Keratinocyte (primary cell): ENCODE measurements at regions not wholly inside any gene's neighbourhood (a gene's known extent, or its start where the extent isn't known, plus 50 kb on each side); places are given as distances from the start of the nearest gene placed in this dataset.

Experiments used
- DNase-seq: peaks from one replicate; pipeline ENCODE4 v3.0.0-alpha.2; 2011; ENCODE audit warnings: low read depth, missing footprints, low spot score
- FAIRE-seq: peaks from 2 replicates; lab custom pipeline; 2011; peaks lifted over from hg19 to GRCh38; lab: Jason Lieb, UNC
- H2AFZ ChIP-seq: 2 replicates; pipeline ENCODE4 v1.6.0; 2012; ENCODE audit warnings: low read length, control low read depth, inconsistent platforms; ENCODE audit not compliant: control insufficient read depth
- H3K27ac ChIP-seq: 2 replicates; pipeline ENCODE4 v1.5.1; 2011; ENCODE audit warnings: low read length; ENCODE audit not compliant: control insufficient read depth, insufficient read depth
- H3K27me3 ChIP-seq: 3 replicates; pipeline ENCODE4 v1.6.0; 2011; ENCODE audit warnings: low read length; ENCODE audit not compliant: control insufficient read depth, insufficient read depth; ENCODE audit errors: extremely low read depth
- H3K36me3 ChIP-seq, 2 experiments: 2 replicates in 1 of 2; 3 replicates in 1 of 2; pipeline ENCODE4 v1.5.1; 2011; ENCODE audit warnings: low read length in 2 of 2, mild to moderate bottlenecking in 1 of 2; ENCODE audit not compliant: control insufficient read depth in 2 of 2, insufficient read depth in 2 of 2; ENCODE audit errors: extremely low read depth in 1 of 2
- H3K4me1 ChIP-seq: 3 replicates; pipeline ENCODE4 v1.5.1; 2011; ENCODE audit warnings: low read length; ENCODE audit not compliant: control insufficient read depth, insufficient read depth; ENCODE audit errors: extremely low read depth
- H3K4me2 ChIP-seq: 3 replicates; pipeline ENCODE4 v1.6.0; 2011; ENCODE audit warnings: low read depth, low read length; ENCODE audit not compliant: control insufficient read depth, insufficient read depth; ENCODE audit errors: extremely low read depth
- H3K4me3 ChIP-seq, 3 experiments: fragments of 200-600 bp in 1 of 3; sonication (generic) in 1 of 3; 2 replicates in 2 of 3; 3 replicates in 1 of 3; pipeline ENCODE4 v1.5.1; 2011 to 2016; ENCODE audit warnings: low read length in 3 of 3, mild to moderate bottlenecking in 3 of 3, control low read depth in 2 of 3, inconsistent platforms in 1 of 3, low read depth in 1 of 3, mixed read lengths in 1 of 3, mixed run types in 1 of 3, moderate library complexity in 1 of 3; ENCODE audit not compliant: control insufficient read depth in 2 of 3, insufficient read depth in 2 of 3; ENCODE audit errors: extremely low read depth in 1 of 3
- H3K79me2 ChIP-seq: 2 replicates; pipeline ENCODE4 v1.6.0; 2012; ENCODE audit warnings: low read length; ENCODE audit not compliant: control insufficient read depth, insufficient read depth
- H3K9ac ChIP-seq: 3 replicates; pipeline ENCODE4 v1.6.0; 2011; ENCODE audit warnings: low read length; ENCODE audit not compliant: control insufficient read depth, insufficient read depth; ENCODE audit errors: extremely low read depth
- H3K9me1 ChIP-seq: 3 replicates; pipeline ENCODE4 v1.6.0; 2011; ENCODE audit warnings: low read length; ENCODE audit not compliant: control insufficient read depth, insufficient read depth; ENCODE audit errors: extremely low read depth
- H3K9me3 ChIP-seq: 2 replicates; pipeline ENCODE4 v1.5.1; 2012; ENCODE audit warnings: low read depth, low read length; ENCODE audit not compliant: control insufficient read depth
- H4K20me1 ChIP-seq: 3 replicates; pipeline ENCODE4 v1.6.0; 2011; ENCODE audit warnings: low read length; ENCODE audit not compliant: control insufficient read depth, insufficient read depth; ENCODE audit errors: extremely low read depth
- EZH2 ChIP-seq: IDR thresholded peaks from one replicate; pipeline ENCODE4 v1.6.1; 2012; ENCODE audit warnings: inconsistent platforms, mild to moderate bottlenecking, low read length, moderate library complexity
- dilution Hi-C: fragments of 300-500 bp; cut with MboI; formaldehyde crosslinking; loops from one replicate; pipeline ENCODE4 v1.7.0; 2020; ENCODE audit warnings: low sequenced_read_pairs; ENCODE audit not compliant: extremely low pct_ligation_motif_present
- TF ChIP-seq, protein P1 (sequence below), 3 experiments: IDR thresholded peaks in 1 of 3; conservative IDR thresholded peaks in 1 of 3; optimal IDR thresholded peaks in 1 of 3; 2 replicates in 2 of 3; 3 replicates in 1 of 3; pipeline versions ENCODE3 to v1.5.1; 2011; ENCODE audit warnings: low read length in 3 of 3, mild to moderate bottlenecking in 3 of 3, moderate library complexity in 2 of 3, control low read depth in 1 of 3, inconsistent platforms in 1 of 3; ENCODE audit not compliant: insufficient read depth in 2 of 3; ENCODE audit errors: extremely low read depth in 1 of 3

DNA sequence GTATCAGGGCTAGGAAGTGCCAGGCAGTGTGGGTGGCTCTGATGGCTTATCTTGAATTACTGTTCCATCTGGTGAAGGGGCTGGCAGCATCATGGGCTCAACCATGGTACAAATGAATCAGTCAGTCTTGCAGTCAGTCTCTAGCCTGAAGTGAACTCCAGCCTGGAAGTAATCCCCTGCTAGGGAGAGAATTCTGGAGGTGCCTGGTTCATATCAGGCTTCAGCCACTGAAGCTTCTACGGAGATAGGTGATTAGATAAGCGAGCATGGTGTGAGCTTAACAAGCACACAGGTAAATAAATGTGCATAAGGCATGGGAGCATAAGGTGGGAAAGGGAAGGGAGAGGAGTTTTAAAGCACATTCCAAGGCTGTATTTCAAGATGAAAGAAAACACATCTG is 541.7 kb downstream of the MBD2 start:
- no peaks in the 10 kb centered on the region for H3K27me3 ChIP-seq
- H3K79me2 ChIP-seq: no peaks in the 10 kb centered on the region
- H3K9ac ChIP-seq: no peak overlapping the region
- no peak overlapping the region for H3K4me3 ChIP-seq
- no peak overlapping the region for H3K4me2 ChIP-seq
- no peaks in the 10 kb centered on the region for H3K4me1 ChIP-seq
- no peak for FAIRE-seq
- dilution Hi-C loops: no loop called here
- no peak for DNase-seq
- no peaks in the 10 kb centered on the region for H4K20me1 ChIP-seq
- H3K27ac ChIP-seq: no peak overlapping the region
- TF ChIP-seq, protein P1, sequence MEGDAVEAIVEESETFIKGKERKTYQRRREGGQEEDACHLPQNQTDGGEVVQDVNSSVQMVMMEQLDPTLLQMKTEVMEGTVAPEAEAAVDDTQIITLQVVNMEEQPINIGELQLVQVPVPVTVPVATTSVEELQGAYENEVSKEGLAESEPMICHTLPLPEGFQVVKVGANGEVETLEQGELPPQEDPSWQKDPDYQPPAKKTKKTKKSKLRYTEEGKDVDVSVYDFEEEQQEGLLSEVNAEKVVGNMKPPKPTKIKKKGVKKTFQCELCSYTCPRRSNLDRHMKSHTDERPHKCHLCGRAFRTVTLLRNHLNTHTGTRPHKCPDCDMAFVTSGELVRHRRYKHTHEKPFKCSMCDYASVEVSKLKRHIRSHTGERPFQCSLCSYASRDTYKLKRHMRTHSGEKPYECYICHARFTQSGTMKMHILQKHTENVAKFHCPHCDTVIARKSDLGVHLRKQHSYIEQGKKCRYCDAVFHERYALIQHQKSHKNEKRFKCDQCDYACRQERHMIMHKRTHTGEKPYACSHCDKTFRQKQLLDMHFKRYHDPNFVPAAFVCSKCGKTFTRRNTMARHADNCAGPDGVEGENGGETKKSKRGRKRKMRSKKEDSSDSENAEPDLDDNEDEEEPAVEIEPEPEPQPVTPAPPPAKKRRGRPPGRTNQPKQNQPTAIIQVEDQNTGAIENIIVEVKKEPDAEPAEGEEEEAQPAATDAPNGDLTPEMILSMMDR (optimal IDR thresholded peaks at IDR 0.05 in 1 of 3, IDR thresholded peaks at IDR 0.05 in 1 of 3, conservative IDR thresholded peaks at IDR 0.05 in 1 of 3; ENCODE audit: extremely low read depth in 1 of 3, insufficient read depth in 2 of 3, low read length in 3 of 3): no peak
- TF ChIP-seq EZH2: no peak
- H3K9me1 ChIP-seq: no peaks in the 10 kb centered on the region
- no peaks in the 10 kb centered on the region for H3K36me3 ChIP-seq
- H3K9me3 ChIP-seq: no peaks in the 10 kb centered on the region
- H2AFZ ChIP-seq: no peak overlapping the region

DNA sequence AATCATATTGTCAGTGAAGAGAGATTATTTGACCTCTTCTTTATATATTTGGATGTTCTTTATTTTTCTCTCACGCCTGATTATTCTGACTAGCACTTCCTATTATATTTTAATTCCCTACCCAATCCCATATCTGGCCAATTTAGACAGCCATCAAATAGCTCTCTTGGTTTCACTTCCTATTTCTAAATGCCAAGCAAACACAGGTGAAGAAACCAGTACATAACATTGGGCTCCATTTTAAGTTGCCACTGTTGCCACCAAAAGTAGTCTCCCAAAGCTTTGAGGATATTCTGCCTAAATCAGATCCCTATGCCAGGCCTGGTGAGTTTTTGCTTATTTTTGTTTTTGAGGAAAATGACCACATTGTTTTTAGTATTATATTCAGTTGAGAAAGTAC is 547.0 kb downstream of the MBD2 start:
- DNase-seq (no peak), FAIRE-seq (no peak)
- Histone ChIP-seq H3K4me3 (no peak overlapping the region), H2AFZ (no peak overlapping the region), H3K4me1 (no peaks in the 10 kb centered on the region), H3K9ac (no peak overlapping the region), H4K20me1 (no peaks in the 10 kb centered on the region), H3K36me3 (no peaks in the 10 kb centered on the region), H3K27me3 (no peaks in the 10 kb centered on the region), H3K79me2 (no peaks in the 10 kb centered on the region), H3K27ac (no peak overlapping the region), H3K9me1 (no peaks in the 10 kb centered on the region), H3K4me2 (no peak overlapping the region), H3K9me3 (no peaks in the 10 kb centered on the region)
- dilution Hi-C loops: no loop called here
- TF ChIP-seq, protein P1 (optimal IDR thresholded peaks at IDR 0.05 in 1 of 3, IDR thresholded peaks at IDR 0.05 in 1 of 3, conservative IDR thresholded peaks at IDR 0.05 in 1 of 3; ENCODE audit: extremely low read depth in 1 of 3, insufficient read depth in 2 of 3, low read length in 3 of 3): no peak
- TF ChIP-seq EZH2: no peak
